ENCODE measurements at regions not wholly inside any gene's neighbourhood (a gene's known extent, or its start where the extent isn't known, plus 50 kb on each side); places are given as distances from the start of the nearest gene placed in this dataset.

- Mint-ChIP-seq H3K4me1 (no peaks in the 10 kb centered on the region), H3K27me3 (no peaks in the 10 kb centered on the region), H3K4me3 (no peak overlapping the region), H3K36me3 (ENCODE audit: low read depth) (no peaks in the 10 kb centered on the region), H3K9me3 (peaks cover 2% of the 10 kb centered on the region), H3K27ac (no peak overlapping the region)
- DNase-seq, result no peak
- ChIA-PET POLR2A (no interaction called here), CTCF (no interaction called here)
Observed at GRCh38 chr2:6017736-6018286, 325.6 kb downstream of the SOX11 start.

- Mint-ChIP-seq H3K27ac (no peak overlapping the region), H3K9me3 (peaks cover 2% of the 10 kb centered on the region), H3K4me1 (no peaks in the 10 kb centered on the region), H3K36me3 (ENCODE audit: low read depth) (no peaks in the 10 kb centered on the region), H3K4me3 (no peak overlapping the region), H3K27me3 (no peaks in the 10 kb centered on the region)
- POLR2A ChIA-PET, result no interaction called here
- no peak for DNase-seq
- CTCF ChIA-PET, result no interaction called here
Observed at GRCh38 chr2:6024229-6024628, 332.0 kb downstream of the SOX11 start.

- no peak for DNase-seq
- H3K27ac Mint-ChIP-seq, result no peak overlapping the region
- H3K27me3 Mint-ChIP-seq, result no peaks in the 10 kb centered on the region
- no peaks in the 10 kb centered on the region for H3K36me3 Mint-ChIP-seq (ENCODE audit: low read depth)
- POLR2A ChIA-PET, result no interaction called here
- no peak overlapping the region for H3K4me3 Mint-ChIP-seq
- H3K4me1 Mint-ChIP-seq, result no peaks in the 10 kb centered on the region
- CTCF ChIA-PET, result no interaction called here
- peaks cover 2% of the 10 kb centered on the region for H3K9me3 Mint-ChIP-seq
Observed at GRCh38 chr2:6024784-6025183, 332.6 kb downstream of the SOX11 start.

- no peak for DNase-seq
- H3K36me3 Mint-ChIP-seq (ENCODE audit: low read depth), result no peaks in the 10 kb centered on the region
- no peak overlapping the region for H3K27ac Mint-ChIP-seq
- no peaks in the 10 kb centered on the region for H3K27me3 Mint-ChIP-seq
- CTCF ChIA-PET, result no interaction called here
- peaks cover 5% of the 10 kb centered on the region for H3K9me3 Mint-ChIP-seq
- POLR2A ChIA-PET, result no interaction called here
- no peaks in the 10 kb centered on the region for H3K4me1 Mint-ChIP-seq
- no peak overlapping the region for H3K4me3 Mint-ChIP-seq
Observed at GRCh38 chr2:6025391-6025790, 333.2 kb downstream of the SOX11 start.

- H3K36me3 Mint-ChIP-seq (ENCODE audit: low read depth), result no peaks in the 10 kb centered on the region
- POLR2A ChIA-PET, result no interaction called here
- CTCF ChIA-PET, result no interaction called here
Observed at GRCh38 chr2:6027066-6027465, 334.9 kb downstream of the SOX11 start.

GRCh38 chr2:6031200-6031867, 339.1 kb downstream of the SOX11 start:
- Mint-ChIP-seq H3K27ac (no peak overlapping the region), H3K9me3 (peaks cover 5% of the 10 kb centered on the region), H3K27me3 (no peaks in the 10 kb centered on the region), H3K4me1 (no peaks in the 10 kb centered on the region), H3K36me3 (ENCODE audit: low read depth) (no peaks in the 10 kb centered on the region), H3K4me3 (no peak overlapping the region)
- DNase-seq, result no peak
- CTCF ChIA-PET, result no interaction called here
- POLR2A ChIA-PET, result no interaction called here

More at GRCh38 chr2:6027066-6027465, 334.9 kb downstream of the SOX11 start:
- Mint-ChIP-seq H3K27ac (no peak overlapping the region), H3K4me1 (no peaks in the 10 kb centered on the region), H3K9me3 (peaks cover 5% of the 10 kb centered on the region), H3K4me3 (no peak overlapping the region), H3K27me3 (no peaks in the 10 kb centered on the region)
- no peak for DNase-seq

- H3K27ac Mint-ChIP-seq, result no peak overlapping the region
- H3K36me3 Mint-ChIP-seq (ENCODE audit: low read depth), result no peaks in the 10 kb centered on the region
- ChIA-PET CTCF (no interaction called here), POLR2A (no interaction called here)
- no peaks in the 10 kb centered on the region for H3K4me1 Mint-ChIP-seq
- no peaks in the 10 kb centered on the region for H3K27me3 Mint-ChIP-seq
- H3K9me3 Mint-ChIP-seq, result peaks cover 4% of the 10 kb centered on the region
- DNase-seq, result no peak
- no peak overlapping the region for H3K4me3 Mint-ChIP-seq
Observed at GRCh38 chr2:6036211-6036610, 344.0 kb downstream of the SOX11 start.

- H3K9me3 Mint-ChIP-seq, result peaks cover 6% of the 10 kb centered on the region
- no peak overlapping the region for H3K4me3 Mint-ChIP-seq
- H3K36me3 Mint-ChIP-seq (ENCODE audit: low read depth), result no peaks in the 10 kb centered on the region
- no peak overlapping the region for H3K27ac Mint-ChIP-seq
- no peaks in the 10 kb centered on the region for H3K27me3 Mint-ChIP-seq
- CTCF ChIA-PET, result no interaction called here
- no peak for DNase-seq
- POLR2A ChIA-PET, result no interaction called here
- no peaks in the 10 kb centered on the region for H3K4me1 Mint-ChIP-seq
Observed at GRCh38 chr2:6043238-6043637, 351.1 kb downstream of the SOX11 start.

GRCh38 chr2:6052649-6053048, 360.5 kb downstream of the SOX11 start:
- no peak for DNase-seq
- no peaks in the 10 kb centered on the region for H3K27me3 Mint-ChIP-seq
- no peak overlapping the region for H3K27ac Mint-ChIP-seq
- ChIA-PET POLR2A (no interaction called here), CTCF (no interaction called here)
- no peak overlapping the region for H3K4me3 Mint-ChIP-seq
- no peaks in the 10 kb centered on the region for H3K36me3 Mint-ChIP-seq (ENCODE audit: low read depth)
- H3K4me1 Mint-ChIP-seq, result no peaks in the 10 kb centered on the region
- H3K9me3 Mint-ChIP-seq, result peaks cover 3% of the 10 kb centered on the region

- H3K27ac Mint-ChIP-seq, result no peak overlapping the region
- POLR2A ChIA-PET, result no interaction called here
Observed at GRCh38 chr2:6053743-6054142, 361.6 kb downstream of the SOX11 start.

GRCh38 chr2:6054161-6054671, 362.0 kb downstream of the SOX11 start:
- no peaks in the 10 kb centered on the region for H3K36me3 Mint-ChIP-seq (ENCODE audit: low read depth)
- no peak overlapping the region for H3K27ac Mint-ChIP-seq
- CTCF ChIA-PET, result no interaction called here
- H3K4me1 Mint-ChIP-seq, result no peaks in the 10 kb centered on the region
- H3K27me3 Mint-ChIP-seq, result no peaks in the 10 kb centered on the region
- POLR2A ChIA-PET, result no interaction called here
- H3K9me3 Mint-ChIP-seq, result peaks cover 3% of the 10 kb centered on the region
- no peak overlapping the region for H3K4me3 Mint-ChIP-seq
- no peak for DNase-seq

More at GRCh38 chr2:6053743-6054142, 361.6 kb downstream of the SOX11 start:
- H3K36me3 Mint-ChIP-seq (ENCODE audit: low read depth), result no peaks in the 10 kb centered on the region
- peaks cover 3% of the 10 kb centered on the region for H3K9me3 Mint-ChIP-seq
- H3K4me3 Mint-ChIP-seq, result no peak overlapping the region
- no peak for DNase-seq
- CTCF ChIA-PET, result no interaction called here
- no peaks in the 10 kb centered on the region for H3K4me1 Mint-ChIP-seq
- H3K27me3 Mint-ChIP-seq, result no peaks in the 10 kb centered on the region

GRCh38 chr2:6060992-6061663, 368.9 kb downstream of the SOX11 start:
- H3K4me3 Mint-ChIP-seq, result no peak overlapping the region
- ChIA-PET CTCF (no interaction called here), POLR2A (no interaction called here)
- no peaks in the 10 kb centered on the region for H3K9me3 Mint-ChIP-seq
- H3K36me3 Mint-ChIP-seq (ENCODE audit: low read depth), result no peaks in the 10 kb centered on the region
- no peaks in the 10 kb centered on the region for H3K4me1 Mint-ChIP-seq
- H3K27ac Mint-ChIP-seq, result no peak overlapping the region
- no peaks in the 10 kb centered on the region for H3K27me3 Mint-ChIP-seq
- no peak for DNase-seq

GRCh38 chr2:6064757-6065156, 372.6 kb downstream of the SOX11 start:
- no peak for DNase-seq
- Mint-ChIP-seq H3K4me3 (no peak overlapping the region), H3K9me3 (no peaks in the 10 kb centered on the region), H3K36me3 (ENCODE audit: low read depth) (no peaks in the 10 kb centered on the region), H3K27ac (no peak overlapping the region), H3K4me1 (no peaks in the 10 kb centered on the region), H3K27me3 (no peaks in the 10 kb centered on the region)
- CTCF ChIA-PET, result interaction anchor here (0.6 kb wide), 1 partner anchor 62 kb away, joined by 3 read pairs; no protein-coding TSS in a partner anchor
- POLR2A ChIA-PET, result no interaction called here

GRCh38 chr2:6065703-6066102, 373.5 kb downstream of the SOX11 start:
- no peak overlapping the region for H3K27ac Mint-ChIP-seq
- no peaks in the 10 kb centered on the region for H3K36me3 Mint-ChIP-seq (ENCODE audit: low read depth)
- H3K27me3 Mint-ChIP-seq, result no peaks in the 10 kb centered on the region
- H3K4me1 Mint-ChIP-seq, result no peaks in the 10 kb centered on the region
- CTCF ChIA-PET, result no interaction called here
- H3K9me3 Mint-ChIP-seq, result no peaks in the 10 kb centered on the region
- no peak for DNase-seq
- no peak overlapping the region for H3K4me3 Mint-ChIP-seq
- POLR2A ChIA-PET, result no interaction called here
